Activated naive CD4-positive, alpha-beta T cell treated with anti-CD3 and anti-CD28 coated beads for 36 hours (primary cell): ENCODE measurements at regions not wholly inside any gene's neighbourhood (a gene's known extent, or its start where the extent isn't known, plus 50 kb on each side); places are given as distances from the start of the nearest gene placed in this dataset.

Experiments
- CTCF ChIA-PET: fragments of 350-600 bp; sonication (Branson Sonifier 250); formaldehyde crosslinking; loops from one replicate; lab custom pipeline; 2021; ENCODE audit warnings: antibody characterized with exemption; lab: Charles Lee
- DNase-seq: peaks from one replicate; pipeline ENCODE4 v3.0.0-alpha.2; 2020
- H3K27ac Mint-ChIP-seq: one replicate; pipeline ENCODE4 v1.8.0; 2021; ENCODE audit warnings: mild to moderate bottlenecking, mixed read lengths
- H3K27me3 Mint-ChIP-seq: one replicate; pipeline ENCODE4 v1.8.0; 2021; ENCODE audit warnings: low read depth, mixed read lengths
- H3K36me3 Mint-ChIP-seq: one replicate; pipeline ENCODE4 v1.8.0; 2021; ENCODE audit warnings: low read depth, mixed read lengths
- H3K4me1 Mint-ChIP-seq: one replicate; pipeline ENCODE4 v1.8.0; 2021; ENCODE audit warnings: low read depth, mixed read lengths
- H3K4me3 Mint-ChIP-seq: one replicate; pipeline ENCODE4 v1.8.0; 2021; ENCODE audit warnings: mild to moderate bottlenecking, moderate library complexity, mixed read lengths
- H3K9me3 Mint-ChIP-seq: one replicate; pipeline ENCODE4 v1.8.0; 2021; ENCODE audit warnings: mixed read lengths
- intact Hi-C: fragments of 100-400 bp; cut with micrococcal nuclease; formaldehyde crosslinking; loops from one replicate; pipeline ENCODE4 v1.15.1; 2023

- intact Hi-C loops, result no loop called here
- H3K27me3 Mint-ChIP-seq, result peaks cover 16% of the 10 kb centered on the region
- no peaks in the 10 kb centered on the region for H3K4me1 Mint-ChIP-seq
- H3K27ac Mint-ChIP-seq, result no peak overlapping the region
- no peaks in the 10 kb centered on the region for H3K36me3 Mint-ChIP-seq
- no peak overlapping the region for H3K4me3 Mint-ChIP-seq
- no peak for DNase-seq
- no peaks in the 10 kb centered on the region for H3K9me3 Mint-ChIP-seq
- CTCF ChIA-PET, result no interaction called here
Observed at GRCh38 chr2:15860760-15861159, 79.6 kb upstream of the MYCN start.

- H3K4me1 Mint-ChIP-seq, result no peaks in the 10 kb centered on the region
- intact Hi-C loops, result no loop called here
- no peaks in the 10 kb centered on the region for H3K9me3 Mint-ChIP-seq
- H3K27ac Mint-ChIP-seq, result no peak overlapping the region
- H3K4me3 Mint-ChIP-seq, result no peak overlapping the region
- CTCF ChIA-PET, result no interaction called here
- H3K36me3 Mint-ChIP-seq, result no peaks in the 10 kb centered on the region
- peaks cover 13% of the 10 kb centered on the region for H3K27me3 Mint-ChIP-seq
- DNase-seq, result no peak
Observed at GRCh38 chr2:15861172-15861822, 79.1 kb upstream of the MYCN start.

- H3K27ac Mint-ChIP-seq, result no peak overlapping the region
- H3K36me3 Mint-ChIP-seq, result no peaks in the 10 kb centered on the region
- no peak overlapping the region for H3K4me3 Mint-ChIP-seq
- peaks cover 1% of the 10 kb centered on the region for H3K9me3 Mint-ChIP-seq
- intact Hi-C loops, result no loop called here
- H3K4me1 Mint-ChIP-seq, result no peaks in the 10 kb centered on the region
- peaks cover 15% of the 10 kb centered on the region for H3K27me3 Mint-ChIP-seq
- DNase-seq, result no peak
- CTCF ChIA-PET, result no interaction called here
Observed at GRCh38 chr2:15861898-15862297, 78.5 kb upstream of the MYCN start.

- Mint-ChIP-seq H3K36me3 (no peaks in the 10 kb centered on the region), H3K4me3 (no peak overlapping the region), H3K27me3 (peaks cover 10% of the 10 kb centered on the region), H3K27ac (no peak overlapping the region), H3K4me1 (no peaks in the 10 kb centered on the region), H3K9me3 (peaks cover 1% of the 10 kb centered on the region)
- DNase-seq, result no peak
- intact Hi-C loops, result no loop called here
- CTCF ChIA-PET, result interaction anchor here (0.7 kb wide), 1 partner anchor 17 kb away, joined by 4 read pairs; no protein-coding TSS in a partner anchor
Observed at GRCh38 chr2:15863089-15863488, 77.3 kb upstream of the MYCN start.

- intact Hi-C loops, result no loop called here
Observed at GRCh38 chr2:15863494-15864175, 76.7 kb upstream of the MYCN start.

GRCh38 chr2:15864176-15864769 is 76.1 kb upstream of the MYCN start:
- peaks cover 1% of the 10 kb centered on the region for H3K9me3 Mint-ChIP-seq
- H3K4me1 Mint-ChIP-seq, result no peaks in the 10 kb centered on the region
- no peaks in the 10 kb centered on the region for H3K36me3 Mint-ChIP-seq
- CTCF ChIA-PET, result no interaction called here
- H3K27ac Mint-ChIP-seq, result no peak overlapping the region
- intact Hi-C loops, result no loop called here
- DNase-seq, result no peak
- peaks cover 10% of the 10 kb centered on the region for H3K27me3 Mint-ChIP-seq
- no peak overlapping the region for H3K4me3 Mint-ChIP-seq

More at GRCh38 chr2:15863494-15864175, 76.7 kb upstream of the MYCN start:
- Mint-ChIP-seq H3K9me3 (peaks cover 1% of the 10 kb centered on the region), H3K36me3 (no peaks in the 10 kb centered on the region), H3K27ac (no peak overlapping the region), H3K4me3 (no peak overlapping the region), H3K27me3 (peaks cover 10% of the 10 kb centered on the region), H3K4me1 (no peaks in the 10 kb centered on the region)
- CTCF ChIA-PET, result no interaction called here
- no peak for DNase-seq

- no peaks in the 10 kb centered on the region for H3K36me3 Mint-ChIP-seq
- no peak overlapping the region for H3K27ac Mint-ChIP-seq
- H3K9me3 Mint-ChIP-seq, result peaks cover 1% of the 10 kb centered on the region
- H3K4me1 Mint-ChIP-seq, result no peaks in the 10 kb centered on the region
- DNase-seq, result no peak
- intact Hi-C loops, result no loop called here
- CTCF ChIA-PET, result no interaction called here
- no peak overlapping the region for H3K4me3 Mint-ChIP-seq
- peaks cover 10% of the 10 kb centered on the region for H3K27me3 Mint-ChIP-seq
Observed at GRCh38 chr2:15865923-15866322, 74.4 kb upstream of the MYCN start.

- Mint-ChIP-seq H3K4me1 (no peaks in the 10 kb centered on the region), H3K4me3 (no peak overlapping the region), H3K27ac (no peak overlapping the region), H3K36me3 (no peaks in the 10 kb centered on the region), H3K9me3 (peaks cover 1% of the 10 kb centered on the region), H3K27me3 (peaks cover 10% of the 10 kb centered on the region)
- no peak for DNase-seq
- CTCF ChIA-PET, result no interaction called here
- intact Hi-C loops, result no loop called here
Observed at GRCh38 chr2:15866563-15867193, 73.7 kb upstream of the MYCN start.

GRCh38 chr2:15867194-15868171 is 72.9 kb upstream of the MYCN start:
- Mint-ChIP-seq H3K4me3 (no peak overlapping the region), H3K27ac (no peak overlapping the region), H3K27me3 (peaks cover 8% of the 10 kb centered on the region), H3K36me3 (no peaks in the 10 kb centered on the region), H3K9me3 (peaks cover 1% of the 10 kb centered on the region), H3K4me1 (no peaks in the 10 kb centered on the region)
- intact Hi-C loops, result no loop called here
- no peak for DNase-seq
- CTCF ChIA-PET, result no interaction called here

- no peaks in the 10 kb centered on the region for H3K4me1 Mint-ChIP-seq
- no peak for DNase-seq
- H3K9me3 Mint-ChIP-seq, result peaks cover 1% of the 10 kb centered on the region
- intact Hi-C loops, result no loop called here
- H3K4me3 Mint-ChIP-seq, result no peak overlapping the region
- CTCF ChIA-PET, result no interaction called here
- H3K36me3 Mint-ChIP-seq, result no peaks in the 10 kb centered on the region
- H3K27ac Mint-ChIP-seq, result no peak overlapping the region
- H3K27me3 Mint-ChIP-seq, result peaks cover 6% of the 10 kb centered on the region
Observed at GRCh38 chr2:15868186-15868585, 72.2 kb upstream of the MYCN start.

- Mint-ChIP-seq H3K9me3 (peaks cover 1% of the 10 kb centered on the region), H3K36me3 (no peaks in the 10 kb centered on the region), H3K4me1 (no peaks in the 10 kb centered on the region), H3K4me3 (no peak overlapping the region), H3K27ac (no peak overlapping the region), H3K27me3 (peaks cover 4% of the 10 kb centered on the region)
- intact Hi-C loops, result no loop called here
- CTCF ChIA-PET, result no interaction called here
- DNase-seq, result no peak
Observed at GRCh38 chr2:15868704-15869103, 71.6 kb upstream of the MYCN start.

GRCh38 chr2:15869396-15869795 is 71.0 kb upstream of the MYCN start:
- no peak for DNase-seq
- CTCF ChIA-PET, result no interaction called here
- Mint-ChIP-seq H3K4me3 (no peak overlapping the region), H3K36me3 (no peaks in the 10 kb centered on the region), H3K4me1 (no peaks in the 10 kb centered on the region), H3K27me3 (peaks cover 4% of the 10 kb centered on the region), H3K9me3 (peaks cover 1% of the 10 kb centered on the region), H3K27ac (no peak overlapping the region)
- intact Hi-C loops, result no loop called here
